HEK293 (cell line): ENCODE measurements at regions not wholly inside any gene's neighbourhood (a gene's known extent, or its start where the extent isn't known, plus 50 kb on each side); places are given as distances from the start of the nearest gene placed in this dataset.

Experiments used
- CTCF ChIA-PET: fragments of 350-600 bp; formaldehyde crosslinking; extraction: SDS; loops from one replicate; lab custom pipeline; 2021; ENCODE audit warnings: antibody characterized with exemption; lab: Yijun Ruan, JAX
- POLR2A ChIA-PET: fragments of 300-600 bp; formaldehyde crosslinking; extraction: SDS; loops from one replicate; lab custom pipeline; 2020; ENCODE audit warnings: antibody characterized with exemption, inconsistent platforms; lab: Yijun Ruan, JAX
- H3K27ac ChIP-seq: fragments of 200-500 bp; sonication (Bioruptor generic); 2 replicates; pipeline ENCODE4 v1.5.1; 2014; ENCODE audit warnings: low read depth, low read length, control low read depth, inconsistent platforms; ENCODE audit errors: extremely low read depth
- H3K36me3 ChIP-seq, 2 experiments: fragments of 200-500 bp in 1 of 2; sonication (Bioruptor generic) in 1 of 2; 1 replicate in 1 of 2; 2 replicates in 1 of 2; pipeline ENCODE4 v1.5.1; 2014 to 2017; ENCODE audit warnings: inconsistent platforms in 2 of 2, low read length in 2 of 2; ENCODE audit not compliant: control insufficient read depth in 2 of 2, insufficient read depth in 1 of 2
- H3K4me1 ChIP-seq: fragments of 200-500 bp; sonication (Bioruptor generic); 2 replicates; pipeline ENCODE4 v1.5.1; 2014; ENCODE audit warnings: mild to moderate bottlenecking, low read length, inconsistent platforms; ENCODE audit not compliant: control insufficient read depth, insufficient read depth
- H3K4me3 ChIP-seq: 2 replicates; pipeline ENCODE4 v1.5.1; 2011; ENCODE audit warnings: low read depth, mild to moderate bottlenecking, control low read depth, low read length, moderate library complexity
- H3K9me3 ChIP-seq: fragments of 200-500 bp; sonication (Bioruptor generic); 2 replicates; pipeline ENCODE4 v1.5.1; 2014; ENCODE audit warnings: low read depth, low read length, inconsistent platforms; ENCODE audit not compliant: control insufficient read depth, insufficient read depth
- EGR2 ChIP-seq: fragments of 450-650 bp; formaldehyde crosslinking; IDR thresholded peaks from 2 replicates; pipeline ENCODE4 v1.5.1; 2016; ENCODE audit warnings: low read depth, missing biosample characterization, missing genetic modification characterization
- GLI2 ChIP-seq: fragments of 450-650 bp; formaldehyde crosslinking; IDR thresholded peaks from 2 replicates; pipeline ENCODE4; 2017; ENCODE audit warnings: missing biosample characterization, missing genetic modification characterization, low read depth, borderline replicate concordance
- GLIS1 ChIP-seq: fragments of 450-650 bp; formaldehyde crosslinking; IDR thresholded peaks from 2 replicates; pipeline ENCODE4 v1.5.1; 2016; ENCODE audit warnings: missing biosample characterization, missing genetic modification characterization
- KLF9 ChIP-seq: fragments of 450-650 bp; formaldehyde crosslinking; IDR thresholded peaks from 2 replicates; pipeline ENCODE4 v1.5.1; 2016; ENCODE audit warnings: missing biosample characterization, missing genetic modification characterization, low read depth
- SP7 ChIP-seq: fragments of 450-650 bp; formaldehyde crosslinking; IDR thresholded peaks from 2 replicates; pipeline ENCODE4 v1.5.1; 2016; ENCODE audit warnings: missing biosample characterization, missing genetic modification characterization
- WT1 ChIP-seq: fragments of 450-650 bp; formaldehyde crosslinking; IDR thresholded peaks from 2 replicates; pipeline ENCODE4 v1.5.1; 2016; ENCODE audit warnings: missing biosample characterization, missing genetic modification characterization
- ZBTB1 ChIP-seq: fragments of 450-650 bp; formaldehyde crosslinking; IDR thresholded peaks from 2 replicates; pipeline ENCODE4 v1.5.1; 2016; ENCODE audit warnings: missing biosample characterization, missing genetic modification characterization
- ZBTB48 ChIP-seq: fragments of 450-650 bp; formaldehyde crosslinking; IDR thresholded peaks from 2 replicates; pipeline ENCODE4 v1.5.1; 2016; ENCODE audit warnings: missing biosample characterization, missing genetic modification characterization
- ZNF10 ChIP-seq: fragments of 450-650 bp; formaldehyde crosslinking; IDR thresholded peaks from 2 replicates; pipeline ENCODE4 v1.5.1; 2017; ENCODE audit warnings: missing biosample characterization, missing genetic modification characterization
- ZNF155 ChIP-seq: fragments of 450-650 bp; formaldehyde crosslinking; IDR thresholded peaks from 2 replicates; pipeline ENCODE4 v1.5.1; 2016; ENCODE audit warnings: missing biosample characterization, missing genetic modification characterization
- ZNF169 ChIP-seq: fragments of 450-650 bp; formaldehyde crosslinking; IDR thresholded peaks from 2 replicates; pipeline ENCODE4 v1.5.1; 2016; ENCODE audit warnings: missing biosample characterization, missing genetic modification characterization
- ZNF184 ChIP-seq: fragments of 450-650 bp; IDR thresholded peaks from 2 replicates; pipeline ENCODE4 v1.5.1; 2018; ENCODE audit warnings: missing biosample characterization, mild to moderate bottlenecking, missing genetic modification characterization
- ZNF239 ChIP-seq: fragments of 450-650 bp; formaldehyde crosslinking; IDR thresholded peaks from 2 replicates; pipeline ENCODE4 v1.5.1; 2016; ENCODE audit warnings: missing biosample characterization, missing genetic modification characterization
- ZNF292 ChIP-seq: fragments of 450-650 bp; formaldehyde crosslinking; IDR thresholded peaks from 2 replicates; pipeline ENCODE4 v1.5.1; 2016; ENCODE audit warnings: low read depth, missing biosample characterization, missing genetic modification characterization, borderline replicate concordance
- ZNF37A ChIP-seq: fragments of 450-650 bp; IDR thresholded peaks from 2 replicates; pipeline ENCODE4 v1.5.1; 2018; ENCODE audit warnings: missing biosample characterization, missing genetic modification characterization
- ZNF416 ChIP-seq: fragments of 450-650 bp; formaldehyde crosslinking; IDR thresholded peaks from 2 replicates; pipeline ENCODE4 v1.5.1; 2016; ENCODE audit warnings: missing biosample characterization, missing genetic modification characterization
- ZNF423 ChIP-seq: fragments of 450-650 bp; formaldehyde crosslinking; IDR thresholded peaks from 2 replicates; pipeline ENCODE4 v1.5.1; 2016; ENCODE audit warnings: missing biosample characterization, missing genetic modification characterization
- ZNF501 ChIP-seq: fragments of 450-650 bp; formaldehyde crosslinking; IDR thresholded peaks from 2 replicates; pipeline ENCODE4 v1.5.1; 2016; ENCODE audit warnings: missing biosample characterization, missing genetic modification characterization
- ZNF654 ChIP-seq: fragments of 450-650 bp; formaldehyde crosslinking; IDR thresholded peaks from 2 replicates; pipeline ENCODE4 v1.5.1; 2016; ENCODE audit warnings: low read depth, missing biosample characterization, missing genetic modification characterization
- TF ChIP-seq, protein P1 (sequence below): fragments of 450-650 bp; formaldehyde crosslinking; IDR thresholded peaks from 2 replicates; pipeline ENCODE4 v1.5.1; 2017; ENCODE audit warnings: missing biosample characterization, missing genetic modification characterization
- TF ChIP-seq, protein P2 (sequence below): fragments of 450-650 bp; formaldehyde crosslinking; IDR thresholded peaks from 2 replicates; pipeline ENCODE4 v1.5.1; 2016; ENCODE audit warnings: missing biosample characterization, missing genetic modification characterization
- TF ChIP-seq, protein P3 (sequence below): fragments of 450-650 bp; formaldehyde crosslinking; IDR thresholded peaks from 2 replicates; pipeline ENCODE4 v1.5.1; 2016; ENCODE audit warnings: missing biosample characterization, missing genetic modification characterization
- TF ChIP-seq, protein P4 (sequence below): fragments of 450-650 bp; formaldehyde crosslinking; IDR thresholded peaks from 2 replicates; pipeline ENCODE4 v1.5.1; 2016; ENCODE audit warnings: missing biosample characterization, missing genetic modification characterization
- TF ChIP-seq, protein P5 (sequence below): fragments of 450-650 bp; IDR thresholded peaks from 2 replicates; pipeline ENCODE4 v1.5.1; 2018; ENCODE audit warnings: missing biosample characterization, missing genetic modification characterization

DNA sequence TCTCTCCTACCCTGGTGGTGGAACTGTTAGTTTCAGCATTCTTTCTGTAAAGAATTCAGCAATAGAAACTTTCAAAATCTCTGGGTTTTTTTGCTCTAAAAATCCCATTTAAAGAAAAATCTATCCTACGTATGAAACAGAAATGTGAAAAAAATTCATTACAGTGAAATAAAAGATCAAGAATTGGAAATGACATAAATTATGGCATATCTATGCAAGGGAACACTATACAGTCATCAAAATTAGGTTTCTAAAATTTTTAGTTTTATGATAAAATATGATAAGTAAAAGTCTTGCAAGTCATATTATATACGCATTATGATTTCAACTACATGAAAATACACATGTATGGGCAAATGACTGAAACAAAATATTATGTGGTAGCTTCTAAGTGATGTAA is 342.6 kb downstream of the CETN3 start:
- no peaks in the 10 kb centered on the region for H3K4me1 ChIP-seq
- H3K36me3 ChIP-seq, result no peaks in the 10 kb centered on the region
- H3K9me3 ChIP-seq, result no peaks in the 10 kb centered on the region; the same call in 1 of the 2 replicates
- TF ChIP-seq, protein P1, sequence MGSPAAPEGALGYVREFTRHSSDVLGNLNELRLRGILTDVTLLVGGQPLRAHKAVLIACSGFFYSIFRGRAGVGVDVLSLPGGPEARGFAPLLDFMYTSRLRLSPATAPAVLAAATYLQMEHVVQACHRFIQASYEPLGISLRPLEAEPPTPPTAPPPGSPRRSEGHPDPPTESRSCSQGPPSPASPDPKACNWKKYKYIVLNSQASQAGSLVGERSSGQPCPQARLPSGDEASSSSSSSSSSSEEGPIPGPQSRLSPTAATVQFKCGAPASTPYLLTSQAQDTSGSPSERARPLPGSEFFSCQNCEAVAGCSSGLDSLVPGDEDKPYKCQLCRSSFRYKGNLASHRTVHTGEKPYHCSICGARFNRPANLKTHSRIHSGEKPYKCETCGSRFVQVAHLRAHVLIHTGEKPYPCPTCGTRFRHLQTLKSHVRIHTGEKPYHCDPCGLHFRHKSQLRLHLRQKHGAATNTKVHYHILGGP, result no peak
- TF ChIP-seq ZNF239 (tag by site-specific recombination) (no peak), ZNF654 (tag by site-specific recombination) (no peak), ZNF10 (tag by site-specific recombination) (no peak), ZNF169 (no peak), ZNF37A (no peak), GLI2 (tag by site-specific recombination) (no peak)
- POLR2A ChIA-PET, result no interaction called here
- H3K27ac ChIP-seq, result no peak overlapping the region
- no peak overlapping the region for H3K4me3 ChIP-seq
- CTCF ChIA-PET, result no interaction called here

DNA sequence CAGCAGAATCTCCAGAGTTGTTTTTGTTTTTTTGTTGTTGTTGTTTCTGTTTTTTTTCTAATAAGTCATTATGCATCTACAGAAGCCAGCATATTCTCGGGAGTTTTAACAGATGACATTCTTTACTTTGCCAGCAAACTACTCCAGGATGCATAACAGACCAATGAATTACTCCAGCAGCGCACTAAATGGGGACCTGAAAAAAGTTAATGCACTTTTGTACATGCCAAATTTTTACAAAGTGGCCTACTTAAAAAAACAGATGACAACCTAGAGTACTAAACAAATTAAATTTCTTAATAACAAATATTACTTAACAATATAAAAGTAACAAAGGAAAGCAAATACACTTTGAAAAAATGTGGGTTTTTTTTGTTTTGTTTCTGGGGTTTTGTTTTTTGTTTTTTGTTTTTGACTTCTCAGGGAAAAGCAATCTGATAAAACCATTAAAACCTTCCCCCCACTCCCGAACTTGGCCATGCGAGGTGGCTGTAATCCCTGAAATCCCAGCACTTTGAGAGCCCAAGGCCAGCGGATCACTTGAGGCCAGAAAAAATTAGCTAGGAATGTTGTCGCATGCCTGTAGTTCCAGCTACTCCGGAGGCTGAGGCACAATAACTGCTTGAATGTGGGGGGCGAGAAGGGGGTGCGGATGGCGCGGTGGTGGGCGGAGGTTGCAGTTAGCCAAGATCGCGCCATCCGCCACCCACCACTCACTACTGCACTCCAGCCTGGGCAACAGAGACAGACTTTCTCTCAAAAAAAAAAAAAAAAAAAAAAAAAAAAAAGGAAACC is 352.4 kb downstream of the CETN3 start:
- Histone ChIP-seq H3K4me3 (no peak overlapping the region), H3K9me3 (no peaks in the 10 kb centered on the region), H3K27ac (no peak overlapping the region), H3K4me1 (no peaks in the 10 kb centered on the region), H3K36me3 (no peaks in the 10 kb centered on the region)
- POLR2A ChIA-PET, result no interaction called here
- TF ChIP-seq ZNF501 (tag by site-specific recombination) (no peak), ZNF416 (tag by site-specific recombination) (no peak), ZNF292 (tag by site-specific recombination) (no peak)
- TF ChIP-seq, all 188 proteins: peak for 0
- CTCF ChIA-PET, result no interaction called here

DNA sequence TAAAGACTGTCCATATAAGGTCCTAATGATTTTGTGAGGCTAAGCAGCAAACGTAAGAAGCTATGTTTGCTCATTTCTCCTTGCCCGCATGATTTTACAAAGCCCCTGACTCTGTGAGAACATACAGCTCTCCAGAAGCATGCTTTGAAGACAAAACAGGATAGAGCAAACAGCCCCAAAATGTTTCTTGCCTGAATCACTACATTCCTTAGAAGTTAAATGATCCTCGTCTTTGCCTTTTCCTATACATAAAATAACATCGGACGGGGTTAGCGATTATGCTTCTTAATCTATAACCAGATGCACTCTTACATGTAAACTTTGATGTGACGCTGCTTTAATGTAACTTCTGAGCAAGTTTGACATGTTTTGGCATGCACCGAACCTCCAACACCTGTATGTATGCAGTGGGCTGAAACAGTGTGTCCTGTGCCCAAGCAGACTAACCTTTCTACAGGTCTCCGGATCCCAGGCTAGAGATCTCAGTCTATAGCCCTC is 353.7 kb downstream of the CETN3 start:
- Histone ChIP-seq H3K4me1 (no peaks in the 10 kb centered on the region), H3K4me3 (peak overlapping the region; percentile 20), H3K27ac (no peak overlapping the region), H3K9me3 (no peaks in the 10 kb centered on the region), H3K36me3 (no peaks in the 10 kb centered on the region)
- CTCF ChIA-PET, result interaction anchor here (1.2 kb wide), 1 partner anchor 26 kb away, joined by 3 read pairs; no protein-coding TSS in a partner anchor
- POLR2A ChIA-PET, result no interaction called here
- TF ChIP-seq ZBTB48 (tag by site-specific recombination) (no peak), ZNF184 (tag by site-specific recombination) (no peak), ZBTB1 (tag by site-specific recombination) (no peak), ZNF155 (tag by site-specific recombination) (no peak), WT1 (tag by site-specific recombination) (no peak), SP7 (tag by site-specific recombination) (no peak), KLF9 (tag by site-specific recombination) (no peak), GLIS1 (tag by site-specific recombination) (no peak), EGR2 (tag by site-specific recombination) (no peak), ZNF423 (no peak)
- TF ChIP-seq, protein P2, sequence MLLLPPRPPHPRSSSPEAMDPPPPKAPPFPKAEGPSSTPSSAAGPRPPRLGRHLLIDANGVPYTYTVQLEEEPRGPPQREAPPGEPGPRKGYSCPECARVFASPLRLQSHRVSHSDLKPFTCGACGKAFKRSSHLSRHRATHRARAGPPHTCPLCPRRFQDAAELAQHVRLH (tag by site-specific recombination), result no peak
- TF ChIP-seq, protein P3, sequence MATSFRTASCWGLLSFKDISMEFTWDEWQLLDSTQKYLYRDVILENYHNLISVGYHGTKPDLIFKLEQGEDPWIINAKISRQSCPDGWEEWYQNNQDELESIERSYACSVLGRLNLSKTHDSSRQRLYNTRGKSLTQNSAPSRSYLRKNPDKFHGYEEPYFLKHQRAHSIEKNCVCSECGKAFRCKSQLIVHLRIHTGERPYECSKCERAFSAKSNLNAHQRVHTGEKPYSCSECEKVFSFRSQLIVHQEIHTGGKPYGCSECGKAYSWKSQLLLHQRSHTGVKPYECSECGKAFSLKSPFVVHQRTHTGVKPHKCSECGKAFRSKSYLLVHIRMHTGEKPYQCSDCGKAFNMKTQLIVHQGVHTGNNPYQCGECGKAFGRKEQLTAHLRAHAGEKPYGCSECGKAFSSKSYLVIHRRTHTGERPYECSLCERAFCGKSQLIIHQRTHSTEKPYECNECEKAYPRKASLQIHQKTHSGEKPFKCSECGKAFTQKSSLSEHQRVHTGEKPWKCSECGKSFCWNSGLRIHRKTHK (tag by site-specific recombination), result no peak
- TF ChIP-seq, protein P4, sequence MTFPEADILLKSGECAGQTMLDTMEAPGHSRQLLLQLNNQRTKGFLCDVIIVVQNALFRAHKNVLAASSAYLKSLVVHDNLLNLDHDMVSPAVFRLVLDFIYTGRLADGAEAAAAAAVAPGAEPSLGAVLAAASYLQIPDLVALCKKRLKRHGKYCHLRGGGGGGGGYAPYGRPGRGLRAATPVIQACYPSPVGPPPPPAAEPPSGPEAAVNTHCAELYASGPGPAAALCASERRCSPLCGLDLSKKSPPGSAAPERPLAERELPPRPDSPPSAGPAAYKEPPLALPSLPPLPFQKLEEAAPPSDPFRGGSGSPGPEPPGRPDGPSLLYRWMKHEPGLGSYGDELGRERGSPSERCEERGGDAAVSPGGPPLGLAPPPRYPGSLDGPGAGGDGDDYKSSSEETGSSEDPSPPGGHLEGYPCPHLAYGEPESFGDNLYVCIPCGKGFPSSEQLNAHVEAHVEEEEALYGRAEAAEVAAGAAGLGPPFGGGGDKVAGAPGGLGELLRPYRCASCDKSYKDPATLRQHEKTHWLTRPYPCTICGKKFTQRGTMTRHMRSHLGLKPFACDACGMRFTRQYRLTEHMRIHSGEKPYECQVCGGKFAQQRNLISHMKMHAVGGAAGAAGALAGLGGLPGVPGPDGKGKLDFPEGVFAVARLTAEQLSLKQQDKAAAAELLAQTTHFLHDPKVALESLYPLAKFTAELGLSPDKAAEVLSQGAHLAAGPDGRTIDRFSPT (tag by site-specific recombination), result no peak
- TF ChIP-seq, protein P5, sequence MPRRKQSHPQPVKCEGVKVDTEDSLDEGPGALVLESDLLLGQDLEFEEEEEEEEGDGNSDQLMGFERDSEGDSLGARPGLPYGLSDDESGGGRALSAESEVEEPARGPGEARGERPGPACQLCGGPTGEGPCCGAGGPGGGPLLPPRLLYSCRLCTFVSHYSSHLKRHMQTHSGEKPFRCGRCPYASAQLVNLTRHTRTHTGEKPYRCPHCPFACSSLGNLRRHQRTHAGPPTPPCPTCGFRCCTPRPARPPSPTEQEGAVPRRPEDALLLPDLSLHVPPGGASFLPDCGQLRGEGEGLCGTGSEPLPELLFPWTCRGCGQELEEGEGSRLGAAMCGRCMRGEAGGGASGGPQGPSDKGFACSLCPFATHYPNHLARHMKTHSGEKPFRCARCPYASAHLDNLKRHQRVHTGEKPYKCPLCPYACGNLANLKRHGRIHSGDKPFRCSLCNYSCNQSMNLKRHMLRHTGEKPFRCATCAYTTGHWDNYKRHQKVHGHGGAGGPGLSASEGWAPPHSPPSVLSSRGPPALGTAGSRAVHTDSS, result no peak
